ENCODE measurements at regions not wholly inside any gene's neighbourhood (a gene's known extent, or its start where the extent isn't known, plus 50 kb on each side); places are given as distances from the start of the nearest gene placed in this dataset.

DNA sequence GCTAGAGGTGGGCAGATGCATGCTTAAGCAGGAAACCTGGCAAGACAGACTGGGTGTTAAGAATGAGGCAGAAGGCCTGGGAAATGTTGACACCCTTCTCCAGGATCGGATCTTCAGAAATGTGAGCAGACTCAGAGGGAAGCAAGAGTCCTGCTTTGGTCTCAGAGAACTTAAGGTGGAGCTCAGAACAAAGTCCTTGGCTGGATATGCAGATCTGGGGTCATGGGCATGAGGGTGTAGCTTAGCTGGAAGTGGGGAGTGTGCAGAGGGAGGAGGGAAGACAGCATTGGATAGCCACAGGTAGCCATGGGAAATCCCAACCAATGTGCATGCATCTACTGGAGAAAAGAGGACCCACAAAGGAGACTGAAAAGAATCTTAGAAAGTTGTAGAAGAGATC lies 58.6 kb upstream of the CDON start:
- H3K9me3 ChIP-seq = no peaks in the 10 kb centered on the region
- TF ChIP-seq POLR2A (IDR thresholded peaks at IDR 0.05) (no peak), CTCF (IDR thresholded peaks at IDR 0.05) (no peak)
- no peak overlapping the region for H3K4me3 ChIP-seq
- DNase-seq (no peak), ATAC-seq (no peak)
- no peaks in the 10 kb centered on the region for H3K36me3 ChIP-seq
- 92 to 96% (median 95%) methylated on average over 1 of the region's 1 CpG for WGBS, 4 donors
- H3K27me3 ChIP-seq = no peaks in the 10 kb centered on the region
- no peak overlapping the region for H3K27ac ChIP-seq
- intact Hi-C loops (cut with DNase I) = no loop called here
- H3K4me1 ChIP-seq = peaks cover 0 to 9% (median under 1%) of the 10 kb centered on the region in 12 donors

- H3K36me3 ChIP-seq = no peaks in the 10 kb centered on the region
- no peak for DNase-seq
- 77 to 94% (median 88%) methylated on average over 10 of the region's 10 CpGs for WGBS, 4 donors
- no peaks in the 10 kb centered on the region for H3K27me3 ChIP-seq
- no peaks in the 10 kb centered on the region for H3K9me3 ChIP-seq
- no peak overlapping the region for H3K4me3 ChIP-seq
- H3K4me1 ChIP-seq = peaks cover 0 to 34% (median 25%) of the 10 kb centered on the region in 12 donors
- TF ChIP-seq CTCF (IDR thresholded peaks at IDR 0.05) (no peak), POLR2A (IDR thresholded peaks at IDR 0.05) (no peak)
- no peak for ATAC-seq
- no peak overlapping the region for H3K27ac ChIP-seq
- intact Hi-C loops (cut with DNase I) = no loop called here
Measured at GRCh38 chr11:126118806-126119205, 56.1 kb upstream of the CDON start.

DNA sequence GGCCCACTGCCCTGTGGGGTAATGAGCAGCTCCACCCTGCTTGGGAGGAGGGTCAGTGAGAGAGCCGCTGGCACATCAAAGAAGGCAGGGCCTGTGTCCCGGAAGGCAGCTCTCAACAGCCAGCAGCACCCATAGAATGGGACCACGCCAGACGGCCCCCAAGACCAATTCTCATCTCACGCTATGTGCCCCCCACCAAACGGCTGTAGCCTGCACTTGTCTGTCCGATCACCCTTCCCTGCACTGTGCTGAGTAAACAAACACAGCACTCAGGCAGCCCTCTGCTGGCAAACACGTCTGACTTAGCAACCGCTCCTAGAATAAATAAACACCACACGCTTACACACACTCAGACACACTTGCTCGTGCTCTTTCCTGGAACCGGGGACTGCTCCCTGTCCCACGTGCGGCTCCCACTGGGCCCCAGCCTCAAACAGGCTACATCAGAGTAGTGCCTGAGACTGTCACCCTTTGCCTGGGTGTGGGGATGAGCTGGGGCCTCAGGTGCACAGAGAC lies 53.2 kb upstream of the CDON start:
- ATAC-seq = peak; percentile 64 to 79 (median 76)
- peak overlapping the region; percentile 60 to 89 (median 80) for H3K27ac ChIP-seq
- peaks cover 3 to 59% (median 44%) of the 10 kb centered on the region in 12 donors for H3K4me1 ChIP-seq
- no peaks in the 10 kb centered on the region for H3K9me3 ChIP-seq
- intact Hi-C loops (cut with DNase I) = loop anchor here in 1 of 10 donors (1.0 kb wide), 1 partner anchor 22 kb away; no protein-coding TSS in a partner anchor
- WGBS, 4 donors = 23 to 34% (median 31%) methylated on average over 14 of the region's 14 CpGs
- H3K36me3 ChIP-seq = no peaks in the 10 kb centered on the region
- no peaks in the 10 kb centered on the region for H3K27me3 ChIP-seq
- H3K4me3 ChIP-seq = no peak overlapping the region
- peak in 6 of 12 donors; percentile 6 to 41 (median 20) for TF ChIP-seq CTCF (IDR thresholded peaks at IDR 0.05)
- no peak for TF ChIP-seq POLR2A (IDR thresholded peaks at IDR 0.05)
- DNase-seq = peak in 4 of 5 donors; percentile 48 to 82 (median 68)

GRCh38 chr11:126115127-126115495 lies 52.4 kb upstream of the CDON start:
- TF ChIP-seq POLR2A (IDR thresholded peaks at IDR 0.05) = no peak
- TF ChIP-seq CTCF (IDR thresholded peaks at IDR 0.05) = no peak
- 19 to 44% (median 24%) methylated on average over 4 of the region's 4 CpGs for WGBS, 4 donors
- intact Hi-C loops (cut with DNase I) = no loop called here

More at GRCh38 chr11:126115127-126115495, 52.4 kb upstream of the CDON start:
- Histone ChIP-seq H3K4me3 (no peak overlapping the region), H3K36me3 (no peaks in the 10 kb centered on the region), H3K9me3 (no peaks in the 10 kb centered on the region), H3K27me3 (no peaks in the 10 kb centered on the region), H3K4me1 (peaks cover 3 to 65% (median 47%) of the 10 kb centered on the region in 12 donors), H3K27ac (peak overlapping the region; percentile 60 to 89 (median 80))
- DNase-seq (peak; percentile 73 to 88 (median 85)), ATAC-seq (peak; percentile 36 to 67 (median 61))

Data from heart left ventricle (tissue), 16 donors.